IMR-90 (cell line): ENCODE measurements at regions not wholly inside any gene's neighbourhood (a gene's known extent, or its start where the extent isn't known, plus 50 kb on each side); places are given as distances from the start of the nearest gene placed in this dataset.
A peak's percentile ranks its signal among the peaks of the same experiment; 100 is the strongest.

ENCODE experiments used
- ATAC-seq: fragments of 200-7000 bp; cut with Tn5 transposase; 2 replicates; pipeline ENCODE4 v1.9.1; 2020; ENCODE audit warnings: low read depth, mild to moderate bottlenecking, moderate library complexity
- BruUV-seq: library from RNA; stranded (reverse); fragments of 400-500 nt; replicated peaks from 2 replicates; lab custom pipeline; 2021; lab: Mats Ljungman, UMichigan
- CTCF ChIA-PET: fragments of 300-600 bp; formaldehyde crosslinking; extraction: SDS; loops from one replicate; lab custom pipeline; 2021; ENCODE audit warnings: antibody characterized with exemption; lab: Yijun Ruan, JAX
- POLR2A ChIA-PET: fragments of 300-600 bp; sonication (Branson Sonifier 250); formaldehyde crosslinking; loops from one replicate; lab custom pipeline; 2022; ENCODE audit warnings: antibody characterized with exemption; ENCODE audit not compliant: unreplicated experiment; lab: Charles Lee
- DNase-seq: peaks from one replicate; pipeline ENCODE4 v3.0.0; 2013
- H2AFZ ChIP-seq: replicated peaks from 2 replicates; pipeline ENCODE3; 2013; ENCODE audit warnings: low read length, mild to moderate bottlenecking; ENCODE audit not compliant: poor library complexity
- H2AK5ac ChIP-seq: 2 replicates; pipeline ENCODE4 v1.6.1; 2013; ENCODE audit warnings: low read depth, low read length, inconsistent platforms
- H2AK9ac ChIP-seq: replicated peaks from 2 replicates; pipeline ENCODE3; 2013; ENCODE audit warnings: mild to moderate bottlenecking, low read depth, low read length, moderate library complexity; ENCODE audit not compliant: poor library complexity
- H2BK120ac ChIP-seq: 2 replicates; pipeline ENCODE4 v1.6.1; 2013; ENCODE audit warnings: low read depth, low read length, inconsistent platforms
- H2BK15ac ChIP-seq: 3 replicates; pipeline ENCODE4 v1.6.1; 2013; ENCODE audit warnings: low read depth, low read length, inconsistent platforms
- H2BK20ac ChIP-seq: 2 replicates; pipeline ENCODE4 v1.6.1; 2013; ENCODE audit warnings: low read depth, mild to moderate bottlenecking, inconsistent platforms, low read length, moderate library complexity
- H2BK5ac ChIP-seq: 2 replicates; pipeline ENCODE4 v1.6.1; 2013; ENCODE audit warnings: mild to moderate bottlenecking, low read depth, low read length, inconsistent platforms; ENCODE audit not compliant: poor library complexity, severe bottlenecking
- H3K14ac ChIP-seq: replicated peaks from 2 replicates; pipeline ENCODE4 v1.6.1; 2013; ENCODE audit warnings: low read depth, low read length, inconsistent platforms
- H3K18ac ChIP-seq: 2 replicates; pipeline ENCODE4 v1.6.1; 2013; ENCODE audit warnings: low read depth, low read length, control low read depth
- H3K23ac ChIP-seq: 2 replicates; pipeline ENCODE4 v1.6.1; 2013; ENCODE audit warnings: low read depth, low read length, inconsistent platforms
- H3K27ac ChIP-seq: 2 replicates; pipeline ENCODE4 v1.5.1; 2013; ENCODE audit warnings: mild to moderate bottlenecking, control low read depth, low read length; ENCODE audit not compliant: insufficient read depth
- H3K27me3 ChIP-seq: 2 replicates; pipeline ENCODE4 v1.6.1; 2013; ENCODE audit warnings: low read length; ENCODE audit not compliant: control insufficient read depth, insufficient read depth
- H3K36me3 ChIP-seq: 2 replicates; pipeline ENCODE4 v1.6.1; 2013; ENCODE audit warnings: low read length, mixed read lengths; ENCODE audit not compliant: control insufficient read depth, insufficient read depth
- H3K4ac ChIP-seq: 2 replicates; pipeline ENCODE4 v1.6.1; 2013; ENCODE audit warnings: low read depth, low read length, inconsistent platforms
- H3K4me1 ChIP-seq: 2 replicates; pipeline ENCODE4 v1.6.1; 2013; ENCODE audit warnings: low read length, mixed read lengths; ENCODE audit not compliant: control insufficient read depth, insufficient read depth
- H3K4me2 ChIP-seq: 2 replicates; pipeline ENCODE4 v1.6.1; 2013; ENCODE audit warnings: low read depth, mild to moderate bottlenecking, control low read depth, low read length, moderate library complexity
- H3K4me3 ChIP-seq: 2 replicates; pipeline ENCODE4 v1.5.1; 2013; ENCODE audit warnings: low read depth, mild to moderate bottlenecking, control low read depth, low read length, moderate library complexity; ENCODE audit not compliant: insufficient read depth
- H3K56ac ChIP-seq: 2 replicates; pipeline ENCODE4 v1.6.1; 2013; ENCODE audit warnings: low read length, inconsistent platforms; ENCODE audit not compliant: insufficient read depth; ENCODE audit errors: extremely low read depth
- H3K79me1 ChIP-seq, 2 experiments: 2 replicates each; pipeline ENCODE4 v1.6.1; 2013; ENCODE audit warnings: low read length in 2 of 2, inconsistent platforms in 1 of 2, low read depth in 1 of 2
- H3K9ac ChIP-seq: 2 replicates; pipeline ENCODE4 v1.6.1; 2013; ENCODE audit warnings: low read depth, low read length, control low read depth
- H3K9me1 ChIP-seq: 2 replicates; pipeline ENCODE4 v1.6.1; 2013; ENCODE audit warnings: low read length, inconsistent platforms; ENCODE audit not compliant: insufficient read depth
- H3K9me3 ChIP-seq: 2 replicates; pipeline ENCODE4 v1.6.1; 2013; ENCODE audit warnings: low read length; ENCODE audit not compliant: control insufficient read depth, insufficient read depth
- H4K20me1 ChIP-seq: 2 replicates; pipeline ENCODE4 v1.6.1; 2013; ENCODE audit warnings: low read length, inconsistent platforms; ENCODE audit not compliant: insufficient read depth
- H4K5ac ChIP-seq: 2 replicates; pipeline ENCODE4 v1.6.1; 2013; ENCODE audit warnings: mild to moderate bottlenecking, low read depth, low read length, control low read depth
- H4K8ac ChIP-seq, 2 experiments: 2 replicates each; pipeline ENCODE4 v1.6.1; 2013; ENCODE audit warnings: low read depth in 2 of 2, low read length in 2 of 2, control low read depth in 1 of 2, inconsistent platforms in 1 of 2
- H4K91ac ChIP-seq: 2 replicates; pipeline ENCODE4 v1.6.1; 2013; ENCODE audit warnings: low read depth, low read length, inconsistent platforms; ENCODE audit not compliant: insufficient read depth
- CTCF ChIP-seq: conservative IDR thresholded peaks from 2 replicates; pipeline ENCODE4 v1.5.1; 2012; ENCODE audit warnings: mild to moderate bottlenecking, low read depth, low read length, improper control_type of control experiment
- MAFK ChIP-seq: IDR thresholded peaks from 2 replicates; pipeline ENCODE4 v1.6.1; 2012; ENCODE audit warnings: low read depth, low read length, improper control_type of control experiment
- POLR2A ChIP-seq: IDR thresholded peaks from 2 replicates; pipeline ENCODE4 v1.6.1; 2012; ENCODE audit warnings: mild to moderate bottlenecking, low read depth, low read length
- RAD21 ChIP-seq: IDR thresholded peaks from 2 replicates; pipeline ENCODE4 v1.6.1; 2012; ENCODE audit warnings: low read length, improper control_type of control experiment
- RCOR1 ChIP-seq: IDR thresholded peaks from 2 replicates; pipeline ENCODE4 v1.6.1; 2012; ENCODE audit warnings: mild to moderate bottlenecking, low read length, improper control_type of control experiment; ENCODE audit not compliant: insufficient replicate concordance
- WGBS, 2 experiments: methylation state at CpG; one replicate each; pipeline versions ENCODE4 v1.1.5 to v1.1.7; 2013; ENCODE audit warnings: missing lambda C conversion rate in 2 of 2; ENCODE audit not compliant: insufficient read length in 1 of 2; ENCODE audit errors: extremely low coverage in 2 of 2; 5-methylcytosine and 5-hydroxymethylcytosine counted together
- dilution Hi-C: fragments of 300-500 bp; cut with HindIII; formaldehyde crosslinking; loops from one replicate; pipeline ENCODE4 v1.14.3; 2018; ENCODE audit warnings: low sequenced_read_pairs; ENCODE audit not compliant: unreplicated experiment
- in situ Hi-C: fragments of 300-500 bp; cut with MboI; formaldehyde crosslinking; loops from 3 replicates; pipeline ENCODE4 v1.14.3; 2019; ENCODE audit warnings: low sequenced_read_pairs, inconsistent platforms, mixed read lengths
- intact Hi-C: fragments of 100-400 bp; cut with micrococcal nuclease; formaldehyde crosslinking; loops from 2 replicates; pipeline ENCODE4 v1.10.0; 2022

GRCh38 chr4:141395246-141395830, 174.6 kb downstream of the ZNF330 start:
- Histone ChIP-seq H4K91ac (no peak overlapping the region), H3K9ac (no peak overlapping the region), H3K79me1 (no peaks in the 10 kb centered on the region), H4K8ac (no peak overlapping the region), H3K4me1 (peaks cover 2% of the 10 kb centered on the region), H3K9me1 (no peaks in the 10 kb centered on the region), H3K9me3 (no peaks in the 10 kb centered on the region), H2BK20ac (no peak overlapping the region), H3K18ac (no peak overlapping the region), H3K14ac (no peak overlapping the region), H3K27me3 (no peaks in the 10 kb centered on the region), H3K23ac (no peak overlapping the region), H3K4me3 (no peak overlapping the region), H2BK15ac (no peak overlapping the region), H2BK5ac (no peak overlapping the region), H2BK120ac (no peak overlapping the region), H3K4ac (no peak overlapping the region), H3K56ac (no peak overlapping the region), H4K5ac (no peak overlapping the region), H3K36me3 (no peaks in the 10 kb centered on the region; the same call in 1 of the 2 replicates), H2AK9ac (no peak overlapping the region), H3K4me2 (no peak overlapping the region), H2AK5ac (no peak overlapping the region), H2AFZ (no peak overlapping the region), H3K27ac (no peak overlapping the region), H4K20me1 (no peaks in the 10 kb centered on the region)
- TF ChIP-seq CTCF (no peak), RAD21 (no peak), MAFK (no peak), RCOR1 (no peak), POLR2A (no peak)
- intact Hi-C loops, result no loop called here
- no TSS peak for BruUV-seq
- POLR2A ChIA-PET, result no interaction called here
- dilution Hi-C loops, result no loop called here
- peak; percentile 37 for DNase-seq
- in situ Hi-C loops, result no loop called here
- CTCF ChIA-PET, result no interaction called here
- no CpG with 5 or more reads among the region's 1 CpG for WGBS, 2 experiments
- ATAC-seq, result no peak
